Neural cell (in vitro differentiated cells): ENCODE measurements at regions not wholly inside any gene's neighbourhood (a gene's known extent, or its start where the extent isn't known, plus 50 kb on each side); places are given as distances from the start of the nearest gene placed in this dataset.

Source experiments
- H2AFZ ChIP-seq: fragments of 200-600, 300-800 bp; sonication (generic), shearing (Covaris generic); 2 replicates; pipeline ENCODE4 v1.6.0; 2014; ENCODE audit warnings: low read depth, mild to moderate bottlenecking, antibody characterized with exemption, low read length, moderate library complexity
- H3F3A ChIP-seq: fragments of 200-600 bp; shearing (Covaris generic); 2 replicates; pipeline ENCODE4 v1.6.1; 2016; ENCODE audit warnings: mild to moderate bottlenecking, moderate library complexity, mixed read lengths, antibody characterized with exemption, low read length; ENCODE audit not compliant: insufficient read depth, poor library complexity, severe bottlenecking
- H3K27ac ChIP-seq: fragments of 200-600, 300-800 bp; sonication (generic), shearing (Covaris generic); 2 replicates; pipeline ENCODE4 v1.5.1; 2014; ENCODE audit warnings: mild to moderate bottlenecking, low read length, moderate library complexity
- H3K27me3 ChIP-seq: fragments of 300-800, 200-600 bp; sonication (generic), shearing (Covaris generic); 2 replicates; pipeline ENCODE4 v1.6.0; 2014; ENCODE audit warnings: mild to moderate bottlenecking, low read depth, low read length, moderate library complexity; ENCODE audit not compliant: insufficient read depth
- H3K36me3 ChIP-seq: fragments of 300-800, 200-600 bp; sonication (generic), shearing (Covaris generic); 2 replicates; pipeline ENCODE4 v1.5.1; 2014; ENCODE audit warnings: mild to moderate bottlenecking, antibody characterized with exemption, low read length, moderate library complexity; ENCODE audit not compliant: insufficient read depth
- H3K4me2 ChIP-seq: fragments of 300-800, 200-600 bp; sonication (generic), shearing (Covaris generic); 2 replicates; pipeline ENCODE4 v1.6.0; 2014; ENCODE audit warnings: mild to moderate bottlenecking, low read length
- H3K4me3 ChIP-seq: fragments of 300-800, 200-600 bp; sonication (generic), shearing (Covaris generic); 2 replicates; pipeline ENCODE4 v1.5.1; 2014; ENCODE audit warnings: mild to moderate bottlenecking, low read length, moderate library complexity
- H3K79me2 ChIP-seq: fragments of 200-600 bp; shearing (Covaris generic); replicated peaks from 2 replicates; pipeline ENCODE4 v1.6.0; 2014; ENCODE audit warnings: mild to moderate bottlenecking, low read length, moderate library complexity; ENCODE audit not compliant: insufficient read depth
- H3K9ac ChIP-seq: fragments of 300-800, 200-600 bp; sonication (generic), shearing (Covaris generic); 2 replicates; pipeline ENCODE4 v1.6.1; 2016; ENCODE audit warnings: mild to moderate bottlenecking, low read length, mixed read lengths
- H3K9me2 ChIP-seq: fragments of 200-600 bp; shearing (Covaris generic); 2 replicates; pipeline ENCODE4 v1.6.1; 2016; ENCODE audit warnings: mild to moderate bottlenecking, low read length, mixed read lengths; ENCODE audit not compliant: insufficient read depth
- H3K9me3 ChIP-seq: fragments of 200-600, 300-800 bp; sonication (generic), shearing (Covaris generic); 2 replicates; pipeline ENCODE4 v1.6.1; 2016; ENCODE audit warnings: mild to moderate bottlenecking, mixed run types, low read length, moderate library complexity, mixed read lengths
- H4K20me1 ChIP-seq: fragments of 200-600 bp; shearing (Covaris generic); 2 replicates; pipeline ENCODE4 v1.6.1; 2016; ENCODE audit warnings: mild to moderate bottlenecking, mixed run types; ENCODE audit not compliant: insufficient read depth
- CTCF ChIP-seq: fragments of 450-650 bp; IDR thresholded peaks from 2 replicates; pipeline ENCODE4 v1.5.1; 2014; ENCODE audit warnings: antibody characterized with exemption, mild to moderate bottlenecking, moderate library complexity; ENCODE audit not compliant: poor library complexity, severe bottlenecking
- EP300 ChIP-seq: fragments of 450-650 bp; conservative IDR thresholded peaks from 2 replicates; pipeline ENCODE4 v1.6.1; 2014; ENCODE audit warnings: antibody characterized with exemption, mild to moderate bottlenecking, moderate library complexity; ENCODE audit not compliant: poor library complexity, severe bottlenecking
- EZH2 ChIP-seq: fragments of 200-600, 300-800 bp; shearing (Covaris generic), sonication (generic); IDR thresholded peaks from 2 replicates; pipeline ENCODE4 v1.6.1; 2014; ENCODE audit warnings: antibody characterized with exemption, low read length, borderline replicate concordance, mild to moderate bottlenecking; ENCODE audit not compliant: insufficient read depth, poor library complexity, severe bottlenecking
- MXI1 ChIP-seq: fragments of 450-650 bp; conservative IDR thresholded peaks from 2 replicates; pipeline ENCODE4 v1.6.1; 2014; ENCODE audit warnings: antibody characterized with exemption, mild to moderate bottlenecking; ENCODE audit not compliant: poor library complexity, severe bottlenecking
- POLR2AphosphoS5 ChIP-seq: IDR thresholded peaks from 2 replicates; pipeline ENCODE4 v1.6.1; 2012
- RAD21 ChIP-seq: fragments of 450-650 bp; conservative IDR thresholded peaks from 2 replicates; pipeline ENCODE4 v1.6.1; 2014; ENCODE audit warnings: antibody characterized with exemption, mild to moderate bottlenecking, moderate library complexity
- SMC3 ChIP-seq: fragments of 450-650 bp; conservative IDR thresholded peaks from 2 replicates; pipeline ENCODE4 v1.6.1; 2014; ENCODE audit warnings: antibody characterized with exemption, mild to moderate bottlenecking, moderate library complexity; ENCODE audit not compliant: poor library complexity
- TAF1 ChIP-seq: IDR thresholded peaks from 2 replicates; pipeline ENCODE4 v1.6.1; 2012; ENCODE audit warnings: low read depth
- TF ChIP-seq, protein P1 (sequence below): IDR thresholded peaks from 2 replicates; pipeline ENCODE4 v1.6.1; 2012; ENCODE audit warnings: borderline replicate concordance

DNA sequence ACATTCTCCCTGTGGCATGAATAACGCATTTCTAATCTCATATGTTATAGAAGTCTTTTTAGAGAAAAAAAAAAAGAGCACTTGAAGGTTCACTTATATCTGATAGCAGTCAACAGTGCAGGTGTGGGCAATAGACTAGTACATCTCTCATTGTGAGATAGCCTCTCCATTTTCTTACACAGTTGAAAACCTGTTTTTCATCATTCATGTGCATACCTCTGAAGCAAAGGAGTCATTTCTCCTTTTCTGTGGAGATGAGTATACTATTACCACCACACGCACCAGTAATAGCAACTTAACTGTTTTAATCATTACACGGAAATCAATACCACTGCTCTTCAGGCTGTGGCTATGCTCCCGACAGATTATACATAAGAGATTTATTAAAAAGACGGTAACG is 1653.3 kb upstream of the TMEFF2 start:
- H3F3A ChIP-seq, result no peaks in the 10 kb centered on the region
- no peaks in the 10 kb centered on the region for H4K20me1 ChIP-seq
- no peaks in the 10 kb centered on the region for H3K36me3 ChIP-seq
- no peak for TF ChIP-seq TAF1
- no peak for TF ChIP-seq MXI1
- TF ChIP-seq EP300, result no peak
- TF ChIP-seq RAD21, result no peak
- TF ChIP-seq SMC3, result no peak
- TF ChIP-seq, protein P1, sequence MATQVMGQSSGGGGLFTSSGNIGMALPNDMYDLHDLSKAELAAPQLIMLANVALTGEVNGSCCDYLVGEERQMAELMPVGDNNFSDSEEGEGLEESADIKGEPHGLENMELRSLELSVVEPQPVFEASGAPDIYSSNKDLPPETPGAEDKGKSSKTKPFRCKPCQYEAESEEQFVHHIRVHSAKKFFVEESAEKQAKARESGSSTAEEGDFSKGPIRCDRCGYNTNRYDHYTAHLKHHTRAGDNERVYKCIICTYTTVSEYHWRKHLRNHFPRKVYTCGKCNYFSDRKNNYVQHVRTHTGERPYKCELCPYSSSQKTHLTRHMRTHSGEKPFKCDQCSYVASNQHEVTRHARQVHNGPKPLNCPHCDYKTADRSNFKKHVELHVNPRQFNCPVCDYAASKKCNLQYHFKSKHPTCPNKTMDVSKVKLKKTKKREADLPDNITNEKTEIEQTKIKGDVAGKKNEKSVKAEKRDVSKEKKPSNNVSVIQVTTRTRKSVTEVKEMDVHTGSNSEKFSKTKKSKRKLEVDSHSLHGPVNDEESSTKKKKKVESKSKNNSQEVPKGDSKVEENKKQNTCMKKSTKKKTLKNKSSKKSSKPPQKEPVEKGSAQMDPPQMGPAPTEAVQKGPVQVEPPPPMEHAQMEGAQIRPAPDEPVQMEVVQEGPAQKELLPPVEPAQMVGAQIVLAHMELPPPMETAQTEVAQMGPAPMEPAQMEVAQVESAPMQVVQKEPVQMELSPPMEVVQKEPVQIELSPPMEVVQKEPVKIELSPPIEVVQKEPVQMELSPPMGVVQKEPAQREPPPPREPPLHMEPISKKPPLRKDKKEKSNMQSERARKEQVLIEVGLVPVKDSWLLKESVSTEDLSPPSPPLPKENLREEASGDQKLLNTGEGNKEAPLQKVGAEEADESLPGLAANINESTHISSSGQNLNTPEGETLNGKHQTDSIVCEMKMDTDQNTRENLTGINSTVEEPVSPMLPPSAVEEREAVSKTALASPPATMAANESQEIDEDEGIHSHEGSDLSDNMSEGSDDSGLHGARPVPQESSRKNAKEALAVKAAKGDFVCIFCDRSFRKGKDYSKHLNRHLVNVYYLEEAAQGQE, result no peak
- TF ChIP-seq CTCF, result no peak
- TF ChIP-seq EZH2, result no peak
- no peak for TF ChIP-seq POLR2AphosphoS5
- H3K27me3 ChIP-seq, result no peaks in the 10 kb centered on the region
- H3K27ac ChIP-seq, result no peak overlapping the region
- no peaks in the 10 kb centered on the region for H3K79me2 ChIP-seq
- H3K4me2 ChIP-seq, result no peak overlapping the region
- H3K9me2 ChIP-seq, result no peaks in the 10 kb centered on the region
- no peaks in the 10 kb centered on the region for H3K9me3 ChIP-seq
- H2AFZ ChIP-seq, result no peak overlapping the region
- H3K4me3 ChIP-seq, result no peak overlapping the region
- no peak overlapping the region for H3K9ac ChIP-seq

- Histone ChIP-seq H3K27me3 (no peaks in the 10 kb centered on the region), H4K20me1 (no peaks in the 10 kb centered on the region), H3K9me2 (no peaks in the 10 kb centered on the region), H3K9me3 (no peaks in the 10 kb centered on the region), H3K9ac (no peak overlapping the region), H3K4me3 (no peak overlapping the region), H3K36me3 (no peaks in the 10 kb centered on the region), H3K4me2 (no peak overlapping the region), H3F3A (no peaks in the 10 kb centered on the region), H3K79me2 (no peaks in the 10 kb centered on the region), H3K27ac (no peak overlapping the region), H2AFZ (no peak overlapping the region)
- TF ChIP-seq MXI1 (no peak), SMC3 (no peak), EP300 (no peak), CTCF (no peak), POLR2AphosphoS5 (no peak)
Measured at GRCh38 chr2:193847130-193847529, 1652.4 kb upstream of the TMEFF2 start.
